Lower leg skin (tissue), 3 donors: ENCODE measurements at regions not wholly inside any gene's neighbourhood (a gene's known extent, or its start where the extent isn't known, plus 50 kb on each side); places are given as distances from the start of the nearest gene placed in this dataset.

Experiments
- CTCF ChIP-seq, 3 donors: fragments of 450-650 bp; IDR thresholded peaks; one replicate each; pipeline ENCODE4 v1.5.1; 2016; ENCODE audit warnings: antibody characterized with exemption in 3 of 3, mild to moderate bottlenecking in 3 of 3, moderate library complexity in 2 of 3
- POLR2A ChIP-seq, 2 donors: fragments of 450-650 bp; IDR thresholded peaks; one replicate each; pipeline ENCODE4 v1.6.1; 2016 to 2017; ENCODE audit warnings: antibody characterized with exemption in 2 of 2, mild to moderate bottlenecking in 1 of 2, moderate library complexity in 1 of 2

GRCh38 chr3:178329936-178330335 lies 206.3 kb upstream of the KCNMB2 start:
- TF ChIP-seq CTCF (IDR thresholded peaks at IDR 0.05) (no peak), POLR2A (IDR thresholded peaks at IDR 0.05) (no peak)
